GM11168 (cell line): ENCODE measurements at regions not wholly inside any gene's neighbourhood (a gene's known extent, or its start where the extent isn't known, plus 50 kb on each side); places are given as distances from the start of the nearest gene placed in this dataset.
"Not testable (repeated sequence)": the region's sequence is repeated elsewhere in the genome, so short reads cannot be mapped to it uniquely, and the experiment has no call there.

Experiments
- in situ Hi-C: fragments of 300-500 bp; cut with MboI; formaldehyde crosslinking; loops from one replicate; pipeline ENCODE4 v1.12.0; 2022; ENCODE audit warnings: low sequenced_read_pairs; ENCODE audit not compliant: unreplicated experiment

DNA sequence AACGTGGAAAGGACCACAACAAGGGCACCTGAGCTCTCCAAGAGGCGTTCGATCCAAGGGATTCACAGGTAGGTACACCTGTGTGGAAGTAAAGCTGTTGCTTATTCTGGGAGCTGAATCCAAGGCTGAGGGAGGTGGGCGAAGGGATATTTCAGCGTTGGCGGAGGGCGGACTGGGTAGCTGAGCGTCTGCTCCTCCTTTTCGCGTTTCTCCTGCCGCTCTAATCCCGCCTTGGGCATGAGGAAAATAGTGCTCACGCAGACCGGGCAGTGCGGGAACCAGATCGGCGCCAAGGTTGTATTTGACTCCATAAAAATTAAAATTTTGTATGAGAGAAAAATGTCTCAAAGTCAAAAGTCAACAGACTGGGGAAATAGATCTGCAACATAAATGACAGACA lies 3966.2 kb upstream of the OR11H1 start:
- in situ Hi-C loops = loop anchor here (10.0 kb wide), 1 partner anchor 247 kb away; no protein-coding TSS in a partner anchor

DNA sequence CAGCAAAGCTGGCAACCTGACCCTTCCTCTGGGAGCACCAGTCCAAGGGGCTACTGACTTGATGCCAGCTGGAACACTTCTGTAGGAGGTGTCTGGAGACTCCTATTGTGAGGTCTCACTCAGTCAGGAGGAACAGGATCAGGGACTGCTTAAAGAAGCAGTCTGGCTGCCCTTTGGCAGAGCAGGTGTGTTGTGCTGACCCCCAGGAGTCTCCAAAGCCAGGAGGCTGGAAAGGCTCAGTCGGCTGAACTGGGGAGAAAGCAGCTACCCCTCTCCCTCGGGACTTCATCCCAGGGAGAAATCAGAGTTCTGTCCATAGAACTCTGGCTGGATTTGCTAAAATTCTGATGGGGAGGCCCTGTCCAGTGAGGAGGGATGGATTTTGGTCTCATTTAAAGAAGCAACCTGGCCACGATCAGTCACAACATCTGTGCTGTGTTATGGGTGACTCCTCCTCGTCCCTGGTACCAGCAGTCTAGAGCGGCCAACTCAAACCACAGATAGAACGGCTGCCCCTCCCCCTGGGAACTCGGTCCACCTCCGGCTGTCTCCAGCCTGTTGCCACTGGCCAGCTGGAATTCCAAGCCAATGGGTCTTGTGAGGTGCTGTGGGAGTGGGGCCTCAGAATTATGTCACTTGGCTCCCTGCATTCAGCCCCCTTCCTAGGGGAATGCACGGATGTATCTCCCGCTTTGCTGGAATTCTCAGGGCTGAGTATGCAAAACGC lies 3959.0 kb upstream of the OR11H1 start:
- in situ Hi-C loops = loop anchor here (10.0 kb wide), 1 partner anchor 254 kb away; no protein-coding TSS in a partner anchor

GRCh38 chr22:11569564-11569940 lies 3958.4 kb upstream of the OR11H1 start:
- in situ Hi-C loops = loop anchor here (10.0 kb wide), 1 partner anchor 255 kb away; no protein-coding TSS in a partner anchor

- in situ Hi-C loops = not testable (repeated sequence)
Measured at GRCh38 chr22:11573154-11573553, 3954.8 kb upstream of the OR11H1 start.

GRCh38 chr22:11574231-11574630 lies 3953.8 kb upstream of the OR11H1 start:
- in situ Hi-C loops = not testable (repeated sequence)

- in situ Hi-C loops = loop anchor here (25.0 kb wide), 1 partner anchor 637 kb away; no protein-coding TSS in a partner anchor
Measured at GRCh38 chr22:11574659-11575058, 3953.3 kb upstream of the OR11H1 start.

DNA sequence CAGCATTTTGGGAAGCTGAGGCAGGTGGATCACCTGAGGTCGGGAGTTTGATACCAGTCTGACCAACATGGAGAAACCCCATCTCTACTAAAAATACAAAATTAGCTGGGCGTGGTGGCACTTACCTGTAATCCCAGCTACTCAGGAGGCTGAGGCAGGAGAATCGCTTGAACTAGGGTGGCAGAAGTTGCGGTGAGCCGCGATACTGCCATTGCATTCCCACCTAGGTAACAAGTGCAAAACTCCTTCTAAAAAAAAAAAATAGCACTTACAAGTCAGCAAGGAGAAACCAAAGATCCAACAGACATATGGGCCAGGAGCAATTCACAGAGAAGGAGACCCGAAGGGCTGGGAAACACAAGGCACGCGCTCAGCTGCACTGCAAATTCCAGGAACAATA lies 3951.3 kb upstream of the OR11H1 start:
- in situ Hi-C loops = loop anchor here (25.0 kb wide), 1 partner anchor 639 kb away; no protein-coding TSS in a partner anchor

- in situ Hi-C loops = loop anchor here (25.0 kb wide), 1 partner anchor 641 kb away; no protein-coding TSS in a partner anchor
Measured at GRCh38 chr22:11578115-11578514, 3949.9 kb upstream of the OR11H1 start.

DNA sequence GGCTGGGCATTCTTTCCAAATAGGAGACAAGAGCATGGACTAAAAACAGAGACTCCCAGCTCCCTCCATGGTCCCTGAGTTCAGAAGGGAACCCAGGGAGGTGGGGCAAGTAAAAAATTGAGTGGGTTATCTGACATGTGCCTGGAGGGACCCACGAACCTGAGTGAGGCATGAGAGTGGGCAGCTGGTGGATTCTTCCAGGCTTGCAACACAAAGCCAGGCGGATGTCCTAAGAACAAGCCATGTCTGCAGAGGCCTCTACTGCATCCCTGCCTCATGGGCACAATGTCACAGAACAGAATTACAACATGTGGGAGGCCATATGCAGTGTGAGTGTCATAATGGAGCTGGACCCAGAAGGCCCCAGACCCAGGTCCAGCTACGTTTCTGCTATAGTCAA lies 3949.4 kb upstream of the OR11H1 start:
- in situ Hi-C loops = loop anchor here (25.0 kb wide), 1 partner anchor 641 kb away; no protein-coding TSS in a partner anchor

DNA sequence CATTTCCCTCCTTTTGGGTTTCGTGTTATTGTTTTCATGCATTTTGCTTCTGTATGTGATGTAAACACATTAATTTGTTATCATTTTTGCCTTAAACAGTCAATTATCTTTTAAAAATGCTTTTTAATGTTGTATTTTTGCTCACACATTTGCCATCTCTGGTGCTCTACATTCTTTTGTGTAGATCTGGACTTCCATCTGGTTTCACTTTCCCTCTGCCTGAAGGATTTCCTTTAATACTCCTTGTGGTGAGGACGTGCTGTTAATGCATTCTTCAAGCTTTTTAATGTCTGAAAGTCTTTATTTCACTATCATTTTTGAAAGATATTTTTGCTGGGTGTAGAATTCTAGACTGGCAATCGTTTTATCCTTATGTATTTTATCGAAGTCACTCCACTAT lies 3945.9 kb upstream of the OR11H1 start:
- in situ Hi-C loops = loop anchor here (25.0 kb wide), 1 partner anchor 645 kb away; no protein-coding TSS in a partner anchor

DNA sequence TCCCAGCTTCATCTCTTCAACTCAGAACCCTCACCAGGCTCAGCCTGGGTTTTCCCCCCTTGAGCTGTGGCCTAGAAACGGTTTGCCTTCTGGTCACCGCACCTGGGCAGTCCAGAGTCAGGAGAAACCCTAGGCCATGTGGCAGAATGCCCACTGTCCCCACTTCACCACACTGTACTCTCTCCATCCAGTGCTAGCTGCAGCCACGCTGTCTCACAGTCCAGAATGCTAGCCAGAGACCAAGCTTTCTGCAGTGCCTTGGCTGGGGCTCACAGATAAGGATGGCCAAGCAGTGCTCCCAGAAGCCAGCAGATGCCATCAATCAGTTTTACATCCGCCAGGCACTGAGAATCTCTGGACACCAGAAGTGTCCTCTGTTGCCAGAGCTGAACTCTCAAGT lies 3943.8 kb upstream of the OR11H1 start:
- in situ Hi-C loops = loop anchor here (25.0 kb wide), 1 partner anchor 647 kb away; no protein-coding TSS in a partner anchor

- in situ Hi-C loops = loop anchor here (25.0 kb wide), 1 partner anchor 657 kb away; no protein-coding TSS in a partner anchor
Measured at GRCh38 chr22:11594552-11594951, 3933.4 kb upstream of the OR11H1 start.

- in situ Hi-C loops = loop anchor here (25.0 kb wide), 1 partner anchor 661 kb away; no protein-coding TSS in a partner anchor
Measured at GRCh38 chr22:11597666-11598358, 3930.2 kb upstream of the OR11H1 start.

- in situ Hi-C loops = loop anchor here (25.0 kb wide), 1 partner anchor 661 kb away; no protein-coding TSS in a partner anchor
Measured at GRCh38 chr22:11598492-11599440, 3929.2 kb upstream of the OR11H1 start.

GRCh38 chr22:11599456-11599855 lies 3928.5 kb upstream of the OR11H1 start:
- in situ Hi-C loops = loop anchor here (25.0 kb wide), 1 partner anchor 662 kb away; no protein-coding TSS in a partner anchor

DNA sequence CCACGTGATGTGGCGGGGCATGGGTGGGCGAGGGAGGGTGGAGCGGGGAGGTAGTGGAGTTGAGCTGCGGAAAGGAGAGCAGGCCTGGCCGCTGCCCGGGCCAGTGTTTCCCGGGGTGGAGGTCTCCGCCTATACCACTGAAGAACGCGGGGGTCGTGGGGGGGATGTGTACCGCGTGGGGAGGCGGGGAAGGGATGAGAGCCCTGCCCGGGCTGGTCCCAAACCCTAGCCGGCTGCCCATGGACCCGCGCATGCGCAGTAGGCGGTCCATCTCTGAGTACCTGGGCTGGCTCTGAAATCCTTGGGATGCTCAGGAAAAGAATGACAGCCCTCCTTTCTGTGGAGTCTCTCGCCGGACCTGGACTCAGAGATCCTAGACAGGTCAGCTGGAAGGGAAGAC lies 3927.8 kb upstream of the OR11H1 start:
- in situ Hi-C loops = not testable (repeated sequence)

- in situ Hi-C loops = not testable (repeated sequence)
Measured at GRCh38 chr22:11600896-11601890, 3926.8 kb upstream of the OR11H1 start.

DNA sequence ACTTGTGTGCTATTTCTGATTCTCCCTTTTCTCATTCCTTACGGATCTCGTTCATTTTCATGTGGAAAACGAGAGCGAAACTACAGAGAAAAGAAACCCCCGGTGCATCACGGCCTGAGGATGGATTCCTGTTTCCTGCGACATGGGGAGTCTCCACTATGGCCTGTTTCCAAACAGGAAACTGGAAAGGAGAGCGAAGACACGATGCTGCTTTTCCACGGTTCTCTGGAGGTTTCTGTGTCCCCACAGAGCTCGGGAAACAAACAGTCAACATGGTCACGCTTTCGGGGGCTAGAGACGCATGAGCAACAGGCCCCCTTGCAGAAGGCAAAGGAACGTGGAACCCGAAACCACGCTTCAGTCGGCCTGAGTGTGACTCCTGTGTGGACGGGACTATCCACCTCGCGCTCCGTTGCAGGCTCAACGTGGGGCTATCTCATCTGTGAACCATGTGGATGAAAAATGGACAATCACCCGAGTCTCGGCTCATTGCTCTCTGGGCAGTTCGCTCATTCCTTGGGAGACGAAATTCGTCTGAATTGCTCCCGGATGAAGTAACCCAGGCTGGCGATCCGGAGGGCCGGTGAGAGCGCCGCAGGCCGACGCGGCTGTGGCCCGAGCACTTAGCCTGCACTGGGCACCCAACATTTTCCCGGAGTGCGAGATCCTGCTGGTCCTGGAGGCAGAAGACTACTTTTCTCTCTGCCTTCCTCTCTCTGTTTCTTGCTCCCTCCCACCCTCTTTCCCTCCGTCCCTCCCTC lies 3923.2 kb upstream of the OR11H1 start:
- in situ Hi-C loops = not testable (repeated sequence)
